ENCODE measurements at regions not wholly inside any gene's neighbourhood (a gene's known extent, or its start where the extent isn't known, plus 50 kb on each side); places are given as distances from the start of the nearest gene placed in this dataset.
A peak's percentile ranks its signal among the peaks of the same experiment; 100 is the strongest.
"Not testable (repeated sequence)": the region's sequence is repeated elsewhere in the genome, so short reads cannot be mapped to it uniquely, and the experiment has no call there.

- no peak for DNase-seq
- Histone ChIP-seq H3K36me3 (ENCODE audit: control insufficient read depth, insufficient read depth, low read length) (no peaks in the 10 kb centered on the region), H3K27me3 (replicated peaks; ENCODE audit: control insufficient read depth, insufficient read depth, low read length, poor library complexity, severe bottlenecking) (no peaks in the 10 kb centered on the region), H3K27ac (ENCODE audit: insufficient read depth, low read length, poor library complexity, severe bottlenecking) (no peak overlapping the region), H3K9me3 (ENCODE audit: control insufficient read depth, low read length) (no peaks in the 10 kb centered on the region), H3K4me3 (ENCODE audit: insufficient read depth, low read depth, low read length, poor library complexity, severe bottlenecking) (no peak overlapping the region), H3K4me1 (ENCODE audit: control insufficient read depth, insufficient read depth, low read length, poor library complexity, severe bottlenecking) (no peaks in the 10 kb centered on the region)
These were observed 130.4 kb downstream of the BRMS1L start for GRCh38 chr14:35956376-35957085.

- Histone ChIP-seq H3K36me3 (ENCODE audit: control insufficient read depth, insufficient read depth, low read length) (no peaks in the 10 kb centered on the region), H3K4me3 (ENCODE audit: insufficient read depth, low read depth, low read length, poor library complexity, severe bottlenecking) (no peak overlapping the region), H3K9me3 (ENCODE audit: control insufficient read depth, low read length) (no peaks in the 10 kb centered on the region), H3K27me3 (replicated peaks; ENCODE audit: control insufficient read depth, insufficient read depth, low read length, poor library complexity, severe bottlenecking) (no peaks in the 10 kb centered on the region), H3K27ac (ENCODE audit: insufficient read depth, low read length, poor library complexity, severe bottlenecking) (no peak overlapping the region), H3K4me1 (ENCODE audit: control insufficient read depth, insufficient read depth, low read length, poor library complexity, severe bottlenecking) (no peaks in the 10 kb centered on the region)
- DNase-seq: no peak
These were observed 126.4 kb downstream of the BRMS1L start for GRCh38 chr14:35952584-35952983.

- Histone ChIP-seq H3K36me3 (ENCODE audit: control insufficient read depth, insufficient read depth, low read length) (no peaks in the 10 kb centered on the region), H3K9me3 (ENCODE audit: control insufficient read depth, low read length) (no peaks in the 10 kb centered on the region), H3K4me3 (ENCODE audit: insufficient read depth, low read depth, low read length, poor library complexity, severe bottlenecking) (no peak overlapping the region), H3K27ac (ENCODE audit: insufficient read depth, low read length, poor library complexity, severe bottlenecking) (no peak overlapping the region), H3K27me3 (replicated peaks; ENCODE audit: control insufficient read depth, insufficient read depth, low read length, poor library complexity, severe bottlenecking) (no peaks in the 10 kb centered on the region), H3K4me1 (ENCODE audit: control insufficient read depth, insufficient read depth, low read length, poor library complexity, severe bottlenecking) (no peaks in the 10 kb centered on the region)
- no peak for DNase-seq
These were observed 123.9 kb downstream of the BRMS1L start for GRCh38 chr14:35949920-35950513.

- H3K27ac ChIP-seq (ENCODE audit: insufficient read depth, low read length, poor library complexity, severe bottlenecking); DNase-seq: not testable (repeated sequence)
These were observed 121.8 kb downstream of the BRMS1L start for GRCh38 chr14:35947983-35948382.

GRCh38 chr14:35944847-35945246, 118.7 kb downstream of the BRMS1L start:
- DNase-seq: no peak
- Histone ChIP-seq H3K9me3 (ENCODE audit: control insufficient read depth, low read length) (no peaks in the 10 kb centered on the region), H3K36me3 (ENCODE audit: control insufficient read depth, insufficient read depth, low read length) (no peaks in the 10 kb centered on the region), H3K27ac (ENCODE audit: insufficient read depth, low read length, poor library complexity, severe bottlenecking) (no peak overlapping the region), H3K4me3 (ENCODE audit: insufficient read depth, low read depth, low read length, poor library complexity, severe bottlenecking) (no peak overlapping the region), H3K4me1 (ENCODE audit: control insufficient read depth, insufficient read depth, low read length, poor library complexity, severe bottlenecking) (no peaks in the 10 kb centered on the region), H3K27me3 (replicated peaks; ENCODE audit: control insufficient read depth, insufficient read depth, low read length, poor library complexity, severe bottlenecking) (no peaks in the 10 kb centered on the region)

More at GRCh38 chr14:35947983-35948382, 121.8 kb downstream of the BRMS1L start:
- not testable (repeated sequence) for H3K27me3 ChIP-seq (replicated peaks; ENCODE audit: control insufficient read depth, insufficient read depth, low read length, poor library complexity, severe bottlenecking); H3K36me3 ChIP-seq (ENCODE audit: control insufficient read depth, insufficient read depth, low read length); H3K4me1 ChIP-seq (ENCODE audit: control insufficient read depth, insufficient read depth, low read length, poor library complexity, severe bottlenecking); H3K9me3 ChIP-seq (ENCODE audit: control insufficient read depth, low read length); H3K4me3 ChIP-seq (ENCODE audit: insufficient read depth, low read depth, low read length, poor library complexity, severe bottlenecking)

GRCh38 chr14:35940291-35940690, 114.2 kb downstream of the BRMS1L start:
- Histone ChIP-seq H3K9me3 (ENCODE audit: control insufficient read depth, low read length) (no peaks in the 10 kb centered on the region), H3K4me3 (ENCODE audit: insufficient read depth, low read depth, low read length, poor library complexity, severe bottlenecking) (peak overlapping the region; percentile 15), H3K4me1 (ENCODE audit: control insufficient read depth, insufficient read depth, low read length, poor library complexity, severe bottlenecking) (no peaks in the 10 kb centered on the region), H3K36me3 (ENCODE audit: control insufficient read depth, insufficient read depth, low read length) (no peaks in the 10 kb centered on the region), H3K27ac (ENCODE audit: insufficient read depth, low read length, poor library complexity, severe bottlenecking) (no peak overlapping the region), H3K27me3 (replicated peaks; ENCODE audit: control insufficient read depth, insufficient read depth, low read length, poor library complexity, severe bottlenecking) (no peaks in the 10 kb centered on the region)
- DNase-seq: no peak

- Histone ChIP-seq H3K4me1 (ENCODE audit: control insufficient read depth, insufficient read depth, low read length, poor library complexity, severe bottlenecking) (no peaks in the 10 kb centered on the region), H3K27me3 (replicated peaks; ENCODE audit: control insufficient read depth, insufficient read depth, low read length, poor library complexity, severe bottlenecking) (no peaks in the 10 kb centered on the region), H3K4me3 (ENCODE audit: insufficient read depth, low read depth, low read length, poor library complexity, severe bottlenecking) (no peak overlapping the region), H3K27ac (ENCODE audit: insufficient read depth, low read length, poor library complexity, severe bottlenecking) (no peak overlapping the region), H3K36me3 (ENCODE audit: control insufficient read depth, insufficient read depth, low read length) (no peaks in the 10 kb centered on the region), H3K9me3 (ENCODE audit: control insufficient read depth, low read length) (no peaks in the 10 kb centered on the region)
- no peak for DNase-seq
These were observed 112.6 kb downstream of the BRMS1L start for GRCh38 chr14:35938770-35939169.

GRCh38 chr14:35934499-35934898, 108.4 kb downstream of the BRMS1L start:
- no peaks in the 10 kb centered on the region for H3K9me3 ChIP-seq (ENCODE audit: control insufficient read depth, low read length)
- no peaks in the 10 kb centered on the region for H3K36me3 ChIP-seq (ENCODE audit: control insufficient read depth, insufficient read depth, low read length)
- H3K27me3 ChIP-seq (replicated peaks; ENCODE audit: control insufficient read depth, insufficient read depth, low read length, poor library complexity, severe bottlenecking): no peaks in the 10 kb centered on the region
- no peak overlapping the region for H3K27ac ChIP-seq (ENCODE audit: insufficient read depth, low read length, poor library complexity, severe bottlenecking)
- no peak for DNase-seq
- H3K4me1 ChIP-seq (ENCODE audit: control insufficient read depth, insufficient read depth, low read length, poor library complexity, severe bottlenecking): peaks cover 10% of the 10 kb centered on the region
- H3K4me3 ChIP-seq (ENCODE audit: insufficient read depth, low read depth, low read length, poor library complexity, severe bottlenecking): no peak overlapping the region

GRCh38 chr14:35932659-35933159, 106.6 kb downstream of the BRMS1L start:
- peak overlapping the region; percentile 59 for H3K4me3 ChIP-seq (ENCODE audit: insufficient read depth, low read depth, low read length, poor library complexity, severe bottlenecking)
- no peak for DNase-seq
- H3K9me3 ChIP-seq (ENCODE audit: control insufficient read depth, low read length): no peaks in the 10 kb centered on the region
- no peak overlapping the region for H3K27ac ChIP-seq (ENCODE audit: insufficient read depth, low read length, poor library complexity, severe bottlenecking)
- peaks cover 10% of the 10 kb centered on the region for H3K4me1 ChIP-seq (ENCODE audit: control insufficient read depth, insufficient read depth, low read length, poor library complexity, severe bottlenecking)
- H3K27me3 ChIP-seq (replicated peaks; ENCODE audit: control insufficient read depth, insufficient read depth, low read length, poor library complexity, severe bottlenecking): no peaks in the 10 kb centered on the region
- no peaks in the 10 kb centered on the region for H3K36me3 ChIP-seq (ENCODE audit: control insufficient read depth, insufficient read depth, low read length)

GRCh38 chr14:35932136-35932535, 106.0 kb downstream of the BRMS1L start:
- DNase-seq: no peak
- peak overlapping the region; percentile 59 for H3K4me3 ChIP-seq (ENCODE audit: insufficient read depth, low read depth, low read length, poor library complexity, severe bottlenecking)
- H3K9me3 ChIP-seq (ENCODE audit: control insufficient read depth, low read length): no peaks in the 10 kb centered on the region
- no peaks in the 10 kb centered on the region for H3K27me3 ChIP-seq (replicated peaks; ENCODE audit: control insufficient read depth, insufficient read depth, low read length, poor library complexity, severe bottlenecking)
- H3K4me1 ChIP-seq (ENCODE audit: control insufficient read depth, insufficient read depth, low read length, poor library complexity, severe bottlenecking): peaks cover 10% of the 10 kb centered on the region
- H3K27ac ChIP-seq (ENCODE audit: insufficient read depth, low read length, poor library complexity, severe bottlenecking): no peak overlapping the region
- H3K36me3 ChIP-seq (ENCODE audit: control insufficient read depth, insufficient read depth, low read length): no peaks in the 10 kb centered on the region

Data from effector memory CD4-positive, alpha-beta T cell (primary cell).